GM19351 (cell line): ENCODE measurements at regions not wholly inside any gene's neighbourhood (a gene's known extent, or its start where the extent isn't known, plus 50 kb on each side); places are given as distances from the start of the nearest gene placed in this dataset.

Source experiments
- ATAC-seq: cut with Tn5 transposase; IDR thresholded peaks from one replicate; pipeline ENCODE4 v1.9.1; 2021; ENCODE audit warnings: mild to moderate bottlenecking, moderate library complexity; ENCODE audit not compliant: unreplicated experiment

GRCh38 chr2:489838-490237 is 187.4 kb downstream of the TMEM18 start:
- no peak for ATAC-seq

- no peak for ATAC-seq
These were observed 188.1 kb downstream of the TMEM18 start for GRCh38 chr2:489084-489483.

GRCh38 chr2:487186-488079 is 189.8 kb downstream of the TMEM18 start:
- ATAC-seq, result no peak

GRCh38 chr2:486371-486770 is 190.8 kb downstream of the TMEM18 start:
- no peak for ATAC-seq

- no peak for ATAC-seq
These were observed 193.5 kb upstream of the ALKAL2 start for GRCh38 chr2:481388-481787.

- no peak for ATAC-seq
These were observed 191.7 kb upstream of the ALKAL2 start for GRCh38 chr2:479490-480176.

GRCh38 chr2:479031-479430 is 191.1 kb upstream of the ALKAL2 start:
- ATAC-seq, result no peak

- ATAC-seq, result no peak
These were observed 183.7 kb upstream of the ALKAL2 start for GRCh38 chr2:471560-471959.

- ATAC-seq, result no peak
These were observed 181.6 kb upstream of the ALKAL2 start for GRCh38 chr2:469514-469913.

GRCh38 chr2:468648-469336 is 180.9 kb upstream of the ALKAL2 start:
- no peak for ATAC-seq

- ATAC-seq, result no peak
These were observed 180.2 kb upstream of the ALKAL2 start for GRCh38 chr2:467892-468647.

GRCh38 chr2:467543-467891 is 179.6 kb upstream of the ALKAL2 start:
- ATAC-seq, result no peak

- ATAC-seq, result no peak
These were observed 179.2 kb upstream of the ALKAL2 start for GRCh38 chr2:467101-467500.

GRCh38 chr2:464562-465309 is 176.8 kb upstream of the ALKAL2 start:
- ATAC-seq, result peak; percentile 57

GRCh38 chr2:460861-461260 is 173.0 kb upstream of the ALKAL2 start:
- ATAC-seq, result peak; percentile 89

- ATAC-seq, result no peak
These were observed 172.0 kb upstream of the ALKAL2 start for GRCh38 chr2:459931-460330.

GRCh38 chr2:458425-458815 is 170.5 kb upstream of the ALKAL2 start:
- ATAC-seq, result no peak

- no peak for ATAC-seq
These were observed 170.0 kb upstream of the ALKAL2 start for GRCh38 chr2:457792-458424.

GRCh38 chr2:457262-457661 is 169.4 kb upstream of the ALKAL2 start:
- no peak for ATAC-seq

- no peak for ATAC-seq
These were observed 168.0 kb upstream of the ALKAL2 start for GRCh38 chr2:455913-456312.
